Thoracic aorta (tissue), 2 donors: ENCODE measurements at regions not wholly inside any gene's neighbourhood (a gene's known extent, or its start where the extent isn't known, plus 50 kb on each side); places are given as distances from the start of the nearest gene placed in this dataset.

Source experiments
- ATAC-seq: fragments of 150-250 bp; one replicate; pipeline ENCODE4 v1.8.0; 2017; ENCODE audit warnings: low read depth; ENCODE audit not compliant: insufficient number of reproducible peaks, low FRiP score
- DNase-seq: peaks from one replicate; pipeline ENCODE4 v3.0.0-alpha.2; 2020; ENCODE audit warnings: low spot score
- H3K27ac ChIP-seq, 2 donors: fragments of 200-600 bp; sonication (generic); 1 replicate in 1 of 2; 2 replicates in 1 of 2; pipeline ENCODE4 v1.5.1; 2016; ENCODE audit warnings: mild to moderate bottlenecking in 2 of 2, moderate library complexity in 2 of 2
- H3K27me3 ChIP-seq: fragments of 200-600 bp; sonication (generic); replicated peaks from 2 replicates; pipeline ENCODE4 v1.6.0; 2016; ENCODE audit warnings: mild to moderate bottlenecking; ENCODE audit not compliant: insufficient read depth
- H3K36me3 ChIP-seq: fragments of 200-600 bp; sonication (generic); one replicate; pipeline ENCODE4 v1.5.1; 2016
- H3K4me1 ChIP-seq, 2 donors: fragments of 200-600 bp; sonication (generic); 1 replicate in 1 of 2; 2 replicates in 1 of 2; pipeline versions ENCODE4 v1.5.1 to v1.6.0; 2016; ENCODE audit warnings: low read depth in 2 of 2, mild to moderate bottlenecking in 1 of 2; ENCODE audit not compliant: control insufficient read depth in 1 of 2
- H3K4me3 ChIP-seq: fragments of 200-600 bp; sonication (generic); 2 replicates; pipeline ENCODE4 v1.5.1; 2016; ENCODE audit warnings: mild to moderate bottlenecking
- H3K9me3 ChIP-seq: fragments of 200-600 bp; sonication (generic); 2 replicates; pipeline ENCODE4 v1.5.1; 2016
- CTCF ChIP-seq: fragments of 200-600 bp; sonication (generic); IDR thresholded peaks from one replicate; pipeline ENCODE4 v1.5.1; 2019; ENCODE audit warnings: antibody characterized with exemption

DNA sequence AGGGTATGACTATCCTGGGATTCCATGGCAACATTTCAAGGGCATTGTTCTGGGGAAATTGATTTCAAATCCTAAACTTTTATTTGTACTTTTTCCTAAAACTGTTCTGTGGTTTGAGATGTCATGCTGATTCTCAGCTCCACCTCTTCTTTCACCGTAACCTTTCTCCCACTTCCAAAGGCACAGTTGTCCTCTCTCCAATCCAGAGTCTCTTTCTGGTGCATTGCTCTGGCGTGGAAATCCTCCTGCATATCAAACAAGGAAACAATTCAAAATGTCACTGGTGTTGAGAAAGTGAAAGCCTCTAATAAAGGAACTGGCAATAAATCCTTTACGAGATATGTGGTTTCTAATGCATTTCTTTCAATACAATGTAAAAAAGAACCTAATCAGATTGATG, 155.1 kb upstream of the CDH2 start:
- H3K4me1 ChIP-seq, result no peaks in the 10 kb centered on the region
- no peak overlapping the region for H3K27ac ChIP-seq
- DNase-seq (no peak), ATAC-seq (no peak)
- H3K36me3 ChIP-seq, result no peaks in the 10 kb centered on the region
- TF ChIP-seq CTCF, result no peak
- H3K4me3 ChIP-seq, result no peak overlapping the region
- no peaks in the 10 kb centered on the region for H3K9me3 ChIP-seq
- H3K27me3 ChIP-seq, result no peaks in the 10 kb centered on the region

GRCh38 chr18:28331551-28331950, 154.6 kb upstream of the CDH2 start:
- TF ChIP-seq CTCF, result no peak
- H3K36me3 ChIP-seq, result no peaks in the 10 kb centered on the region
- no peaks in the 10 kb centered on the region for H3K27me3 ChIP-seq
- ATAC-seq (no peak), DNase-seq (no peak)
- no peaks in the 10 kb centered on the region for H3K9me3 ChIP-seq
- no peak overlapping the region for H3K27ac ChIP-seq
- H3K4me1 ChIP-seq, result no peaks in the 10 kb centered on the region
- H3K4me3 ChIP-seq, result no peak overlapping the region

DNA sequence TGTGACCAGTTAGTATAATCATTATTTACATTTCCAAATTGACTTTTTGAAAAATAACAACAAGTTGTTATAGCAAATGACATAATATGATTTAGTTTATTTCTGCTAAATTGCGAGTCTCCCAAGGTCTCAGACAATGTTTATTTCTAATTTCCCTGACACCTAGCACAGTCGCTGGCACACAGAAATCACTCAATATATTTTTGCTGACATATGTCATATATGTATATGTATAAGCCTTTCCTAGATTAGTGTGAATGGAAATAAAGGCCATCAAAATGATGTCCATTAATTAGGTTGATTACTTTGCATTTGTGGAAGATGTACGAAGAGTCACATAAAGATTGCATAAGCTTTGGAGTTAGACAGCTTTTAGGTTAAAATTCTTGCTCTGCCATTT, 136.7 kb upstream of the CDH2 start:
- Histone ChIP-seq H3K27me3 (no peaks in the 10 kb centered on the region), H3K4me3 (no peak overlapping the region), H3K36me3 (no peaks in the 10 kb centered on the region), H3K9me3 (no peaks in the 10 kb centered on the region), H3K4me1 (no peaks in the 10 kb centered on the region), H3K27ac (no peak overlapping the region)
- ATAC-seq (no peak), DNase-seq (no peak)
- no peak for TF ChIP-seq CTCF

GRCh38 chr18:28288784-28289183, 111.9 kb upstream of the CDH2 start:
- Histone ChIP-seq H3K4me1 (no peaks in the 10 kb centered on the region), H3K9me3 (no peaks in the 10 kb centered on the region), H3K4me3 (no peak overlapping the region), H3K27ac (no peak overlapping the region), H3K36me3 (no peaks in the 10 kb centered on the region), H3K27me3 (no peaks in the 10 kb centered on the region)
- no peak for TF ChIP-seq CTCF
- no peak for ATAC-seq
- no peak for DNase-seq

- H3K27ac ChIP-seq, result no peak overlapping the region
- H3K4me1 ChIP-seq, result no peaks in the 10 kb centered on the region
- DNase-seq (no peak), ATAC-seq (no peak)
- H3K4me3 ChIP-seq, result no peak overlapping the region
- no peak for TF ChIP-seq CTCF
- no peaks in the 10 kb centered on the region for H3K9me3 ChIP-seq
- H3K27me3 ChIP-seq, result no peaks in the 10 kb centered on the region
- H3K36me3 ChIP-seq, result no peaks in the 10 kb centered on the region
Observed at GRCh38 chr18:28287146-28287545, 110.2 kb upstream of the CDH2 start.
